NCI-H2196 (cell line): ENCODE measurements at regions not wholly inside any gene's neighbourhood (a gene's known extent, or its start where the extent isn't known, plus 50 kb on each side); places are given as distances from the start of the nearest gene placed in this dataset.
A peak's percentile ranks its signal among the peaks of the same experiment; 100 is the strongest.

Experiments used
- DNase-seq: peaks from one replicate; lab custom pipeline; 2025; ENCODE audit not compliant: unreplicated experiment; lab: John Stamatoyannopoulos, UW

- DNase-seq = no peak
Observed at GRCh38 chr6:170232186-170233002, 58.5 kb downstream of the DLL1 start.

- DNase-seq = no peak
Observed at GRCh38 chr6:170231293-170232185, 59.3 kb downstream of the DLL1 start.

- no peak for DNase-seq
Observed at GRCh38 chr6:170230520-170231292, 60.2 kb downstream of the DLL1 start.

- no peak for DNase-seq
Observed at GRCh38 chr6:170229851-170230519, 60.9 kb downstream of the DLL1 start.

GRCh38 chr6:170229396-170229795 is 61.5 kb downstream of the DLL1 start:
- DNase-seq = no peak

- DNase-seq = no peak
Observed at GRCh38 chr6:170228946-170229310, 62.0 kb downstream of the DLL1 start.

- DNase-seq = no peak
Observed at GRCh38 chr6:170227996-170228945, 62.6 kb downstream of the DLL1 start.

- DNase-seq = no peak
Observed at GRCh38 chr6:170227521-170227983, 63.3 kb downstream of the DLL1 start.

- DNase-seq = no peak
Observed at GRCh38 chr6:170226647-170227046, 64.2 kb downstream of the DLL1 start.

GRCh38 chr6:170225852-170226417 is 64.9 kb downstream of the DLL1 start:
- peak; percentile 28 for DNase-seq

- peak; percentile 22 for DNase-seq
Observed at GRCh38 chr6:170224694-170225660, 65.9 kb downstream of the DLL1 start.

- DNase-seq = no peak
Observed at GRCh38 chr6:170223718-170224693, 66.9 kb downstream of the DLL1 start.

GRCh38 chr6:170222498-170223471 is 68.1 kb downstream of the DLL1 start:
- peak; percentile 59 for DNase-seq

- DNase-seq = no peak
Observed at GRCh38 chr6:170221753-170222400, 69.0 kb downstream of the DLL1 start.

GRCh38 chr6:170221052-170221752 is 69.7 kb downstream of the DLL1 start:
- no peak for DNase-seq
